GM19467 (cell line): ENCODE measurements at regions not wholly inside any gene's neighbourhood (a gene's known extent, or its start where the extent isn't known, plus 50 kb on each side); places are given as distances from the start of the nearest gene placed in this dataset.

Source experiments
- ATAC-seq: cut with Tn5 transposase; IDR thresholded peaks from one replicate; pipeline ENCODE4 v1.9.1; 2021; ENCODE audit warnings: mild to moderate bottlenecking, moderate library complexity; ENCODE audit not compliant: unreplicated experiment

DNA sequence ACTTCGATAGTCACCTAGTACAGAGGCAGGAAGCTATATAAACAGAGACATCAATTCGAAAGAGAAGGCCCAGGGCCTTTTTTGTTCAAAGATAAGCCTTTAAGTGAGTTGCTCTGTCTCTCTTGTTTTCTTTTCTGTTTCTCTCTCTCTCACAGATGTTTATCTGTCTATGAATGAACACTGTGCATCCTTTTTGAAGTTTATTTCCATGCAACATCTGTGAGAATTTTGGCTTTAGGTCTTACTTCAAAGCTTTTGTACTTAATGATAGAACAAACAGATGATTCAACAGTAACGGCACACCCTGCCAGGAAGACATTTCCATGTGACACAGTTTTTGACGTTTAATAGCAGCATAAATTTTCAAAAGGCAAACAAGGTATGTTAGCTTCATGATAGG is 1413.1 kb upstream of the CDH6 start:
- ATAC-seq, result no peak

GRCh38 chr5:29779141-29779540 is 1414.3 kb upstream of the CDH6 start:
- ATAC-seq, result no peak

DNA sequence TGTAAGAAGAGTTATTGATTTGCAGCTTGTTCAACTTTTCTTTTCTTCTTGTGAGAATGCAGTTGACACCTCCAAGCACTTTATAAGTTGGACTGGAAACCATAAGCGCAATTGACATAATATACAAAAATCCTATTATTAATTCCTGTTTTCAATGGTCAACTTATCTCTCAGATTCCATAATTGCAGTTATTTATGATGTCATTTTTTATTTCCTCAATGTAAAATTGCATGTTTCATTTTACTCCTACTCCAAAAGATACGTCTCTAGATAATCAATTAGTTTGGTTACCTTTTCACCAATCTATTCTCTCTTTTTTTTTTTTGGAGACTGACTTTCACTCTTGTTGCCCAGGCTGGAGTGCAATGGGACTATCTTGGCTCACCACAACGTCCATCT is 1416.1 kb upstream of the CDH6 start:
- no peak for ATAC-seq

GRCh38 chr5:29770936-29771335 is 1422.5 kb upstream of the CDH6 start:
- ATAC-seq, result no peak

- no peak for ATAC-seq
These were observed 1424.0 kb upstream of the CDH6 start for GRCh38 chr5:29769474-29769873.

DNA sequence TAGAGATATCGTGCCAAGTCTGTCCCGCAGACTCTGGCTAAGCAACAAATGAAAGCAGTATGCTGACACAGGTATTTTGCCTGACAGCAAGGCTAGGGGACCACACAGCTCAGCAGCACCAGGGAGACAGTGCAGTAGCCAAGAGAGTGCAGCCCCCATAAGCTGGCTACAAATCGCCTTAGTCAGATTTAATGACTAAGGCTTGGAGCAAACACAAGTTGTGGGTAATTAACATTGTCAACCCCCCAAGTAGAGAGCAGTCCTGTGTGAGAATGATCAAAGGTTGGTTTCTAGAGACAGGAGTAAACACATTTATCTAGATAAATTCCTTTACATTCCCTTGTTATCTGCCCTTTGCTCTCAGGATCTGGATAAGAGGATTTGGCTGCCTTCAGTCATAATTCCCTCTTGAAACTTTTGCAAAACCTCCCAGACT is 1434.5 kb upstream of the CDH6 start:
- no peak for ATAC-seq

DNA sequence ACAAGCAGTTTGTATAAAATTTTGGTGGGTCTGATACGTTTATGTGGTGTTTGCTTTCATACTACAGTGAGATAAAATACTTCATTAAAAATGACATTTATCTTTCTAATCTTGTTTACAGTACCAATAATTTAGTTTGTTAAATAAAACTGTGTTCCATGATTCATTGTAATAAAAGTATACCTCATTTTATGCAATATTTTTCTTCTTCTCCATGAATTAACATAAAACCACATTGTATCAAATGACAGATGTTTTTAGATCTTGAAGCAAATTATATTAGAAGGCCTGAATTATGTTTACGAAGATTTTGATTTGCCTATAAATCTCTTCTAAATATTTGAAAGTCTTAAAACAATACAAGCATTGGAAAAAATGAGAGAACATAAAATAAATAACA is 1443.0 kb upstream of the CDH6 start:
- no peak for ATAC-seq

GRCh38 chr5:29744618-29745017 is 1448.9 kb upstream of the CDH6 start:
- ATAC-seq, result no peak

GRCh38 chr5:29720954-29721353 is 1472.5 kb upstream of the CDH6 start:
- no peak for ATAC-seq

DNA sequence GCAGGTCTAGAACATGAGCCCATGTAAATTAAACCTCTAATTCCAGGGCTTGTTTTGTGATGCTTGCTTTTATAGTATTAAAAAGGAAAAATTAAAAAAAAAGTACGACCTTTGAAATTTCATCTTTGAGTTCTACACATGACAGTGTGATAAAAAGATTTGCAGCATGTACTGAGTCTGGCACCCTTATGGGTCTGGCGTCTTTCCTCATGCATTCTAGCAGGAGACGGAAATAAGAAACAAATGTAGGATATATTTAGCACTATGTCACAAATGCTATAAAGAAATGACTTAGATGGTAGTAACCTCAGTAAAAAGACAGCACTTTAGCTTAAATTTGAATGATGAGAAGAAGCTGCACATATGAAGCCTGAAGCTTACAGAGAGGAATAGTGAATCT is 1474.3 kb upstream of the CDH6 start:
- ATAC-seq, result no peak

DNA sequence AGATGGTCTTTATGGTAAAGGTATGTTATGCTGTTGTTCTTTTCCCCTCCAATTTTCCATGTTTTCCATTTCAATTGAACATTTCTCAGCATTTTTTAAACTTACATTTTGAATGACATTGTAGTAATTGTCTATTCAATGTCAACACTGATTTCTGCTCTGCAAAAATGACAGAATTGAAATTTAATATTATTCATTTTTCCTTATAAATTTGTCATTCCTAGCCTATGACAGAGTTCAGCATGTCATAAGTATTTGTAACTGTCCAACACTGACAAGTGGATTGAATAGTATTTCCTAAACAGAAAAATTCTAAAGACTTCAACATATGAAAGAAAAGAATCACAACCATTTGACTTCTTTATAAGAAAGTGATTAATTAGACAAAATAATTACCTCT is 1478.3 kb upstream of the CDH6 start:
- ATAC-seq, result no peak

DNA sequence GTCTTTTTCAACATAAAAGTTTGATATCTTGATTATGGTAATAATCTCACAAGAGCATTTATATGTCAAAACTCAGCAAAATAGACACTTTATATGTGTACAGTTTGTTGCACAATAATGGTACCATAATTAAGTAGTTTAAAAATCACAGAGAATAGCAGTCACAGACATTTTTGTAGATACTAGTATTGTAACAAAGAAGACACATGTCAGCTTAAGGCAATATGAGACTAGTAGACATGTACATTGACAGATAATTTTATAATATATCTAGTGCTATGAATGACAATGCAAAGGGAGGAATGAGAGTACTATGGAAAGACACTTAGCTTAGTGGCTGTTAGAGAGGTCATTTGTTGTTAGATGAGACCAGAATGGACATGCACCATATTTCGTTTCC is 1490.6 kb upstream of the CDH6 start:
- no peak for ATAC-seq

- ATAC-seq, result no peak
These were observed 1491.9 kb upstream of the CDH6 start for GRCh38 chr5:29701600-29701999.

DNA sequence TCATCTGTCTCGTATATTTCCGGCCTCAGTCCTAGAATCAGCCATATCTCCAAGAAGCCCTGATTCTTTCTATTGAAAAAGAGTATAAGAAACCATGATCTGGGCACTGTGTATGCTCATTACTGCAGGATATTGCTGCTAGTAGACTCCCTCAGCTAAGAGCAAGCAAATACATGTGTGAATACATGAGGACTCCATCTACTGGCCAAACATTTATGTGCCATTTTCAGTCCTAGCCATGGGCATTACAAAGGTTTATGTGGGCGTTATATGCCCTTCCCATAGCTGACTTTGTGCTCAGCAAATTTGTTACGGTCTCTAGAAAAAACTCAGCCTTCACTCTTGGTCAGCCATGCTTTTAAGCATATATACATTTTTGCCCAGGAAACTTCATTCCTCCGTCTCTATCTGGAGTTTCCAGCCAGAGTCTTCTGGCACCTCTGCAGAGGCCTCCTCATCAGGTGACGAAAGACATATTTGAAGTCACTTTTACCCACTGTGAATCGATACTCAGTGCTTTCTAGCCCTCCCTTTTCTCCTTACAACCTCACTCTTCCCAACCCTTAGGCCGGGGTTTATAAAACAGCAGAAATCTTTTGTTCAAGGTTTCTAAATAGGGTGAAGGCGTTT is 1495.6 kb upstream of the CDH6 start:
- ATAC-seq, result no peak

- ATAC-seq, result no peak
These were observed 1496.2 kb upstream of the CDH6 start for GRCh38 chr5:29697278-29697677.

- ATAC-seq, result no peak
These were observed 1520.8 kb upstream of the CDH6 start for GRCh38 chr5:29672678-29673077.

DNA sequence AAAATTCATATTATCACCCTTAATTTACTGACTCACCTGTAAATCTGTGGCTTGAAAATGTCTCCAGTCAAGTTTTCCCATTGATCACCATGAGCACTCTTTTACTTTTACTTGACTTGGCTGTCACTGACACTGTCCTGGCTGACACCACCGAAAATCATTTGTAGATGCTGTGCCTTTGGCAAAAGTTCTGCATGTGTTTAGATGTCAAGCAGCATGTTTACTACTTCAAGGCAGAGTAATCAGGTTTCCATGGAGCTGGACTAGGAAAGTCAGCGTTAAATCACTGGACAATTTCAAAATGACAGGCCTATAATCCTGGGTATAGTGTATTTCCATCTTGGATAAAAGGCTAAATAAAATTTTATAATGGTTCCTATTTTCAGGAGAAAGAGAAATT is 1530.6 kb upstream of the CDH6 start:
- ATAC-seq, result no peak

DNA sequence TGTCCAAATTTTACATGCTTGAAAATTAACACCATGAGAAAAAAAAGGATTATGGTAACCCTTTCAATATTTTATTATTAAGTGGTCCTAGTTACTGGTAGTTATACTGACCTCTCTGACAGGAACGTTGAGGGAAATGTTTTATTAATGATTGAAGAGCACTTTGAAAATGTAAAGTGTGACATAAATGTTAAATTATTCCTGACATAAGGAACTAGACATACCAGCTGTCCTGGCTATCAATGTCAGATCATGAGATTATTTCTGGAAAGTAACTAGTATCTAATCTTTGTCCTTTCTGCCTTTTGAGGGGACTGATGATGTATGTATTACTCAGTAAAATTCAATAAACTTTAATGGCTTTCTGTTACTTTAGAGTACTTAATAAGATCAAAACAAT is 1538.5 kb upstream of the CDH6 start:
- no peak for ATAC-seq

DNA sequence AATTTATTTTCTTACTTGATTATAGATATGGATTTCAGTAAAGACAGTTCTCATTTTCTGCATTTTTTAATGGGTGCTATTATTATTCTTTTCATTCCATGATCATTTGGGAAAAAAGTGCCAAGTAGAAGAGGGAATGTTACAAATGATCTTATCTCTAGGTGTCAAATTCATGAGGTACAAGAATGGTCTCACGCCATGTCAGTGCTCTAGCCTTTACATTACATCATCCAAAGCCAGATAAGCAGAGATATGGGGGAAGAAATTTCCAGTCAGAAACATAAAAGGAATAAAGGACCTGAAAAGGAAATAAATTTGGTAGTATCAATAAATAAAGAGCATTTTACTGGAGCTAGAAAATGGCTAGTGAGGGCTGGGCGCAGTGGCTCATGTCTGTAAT is 1544.2 kb upstream of the CDH6 start:
- no peak for ATAC-seq

GRCh38 chr5:29642601-29643000 is 1550.9 kb upstream of the CDH6 start:
- no peak for ATAC-seq

- ATAC-seq, result no peak
These were observed 1579.3 kb upstream of the CDH6 start for GRCh38 chr5:29614206-29614605.

DNA sequence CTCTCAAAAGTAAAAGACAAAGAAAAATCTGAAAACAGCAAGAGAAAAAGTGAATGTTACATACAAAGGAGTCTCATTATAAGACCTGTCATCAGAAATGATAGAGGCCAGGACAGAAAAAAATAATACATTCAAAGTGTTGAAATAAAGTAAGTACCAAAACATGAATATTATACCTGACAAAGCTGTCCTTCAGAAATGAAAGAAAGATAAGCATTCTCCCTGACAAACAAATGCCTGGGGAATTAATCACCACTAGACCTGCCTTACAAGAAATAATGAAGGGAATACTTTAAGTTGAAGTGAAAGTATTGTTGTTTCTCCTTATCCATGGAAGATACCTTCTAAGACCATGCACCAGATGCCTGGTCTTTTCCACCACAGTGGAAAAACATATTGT is 1605.2 kb upstream of the CDH6 start:
- ATAC-seq, result no peak

- ATAC-seq, result no peak
These were observed 1605.7 kb upstream of the CDH6 start for GRCh38 chr5:29587832-29588231.

DNA sequence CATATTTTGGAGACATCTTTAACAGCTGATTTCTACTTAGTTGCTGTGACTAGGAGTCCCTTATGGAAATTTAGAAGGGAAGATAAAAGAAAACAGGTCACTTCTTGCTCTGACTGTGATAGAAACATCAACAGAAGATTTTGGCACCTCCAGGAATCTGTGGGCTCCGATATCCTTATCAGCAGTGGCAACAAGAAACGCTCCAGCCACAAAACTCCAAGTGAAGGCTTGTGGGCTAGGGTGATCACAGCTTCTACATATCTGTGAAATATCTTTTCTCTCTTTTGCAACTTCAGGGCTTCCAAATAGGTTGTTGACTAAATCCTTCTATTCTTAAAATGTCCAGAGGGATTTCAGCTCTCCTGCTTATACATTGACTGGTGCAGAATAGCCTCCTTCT is 1625.5 kb upstream of the CDH6 start:
- ATAC-seq, result no peak
